Stimulated activated CD8-positive, alpha-beta memory T cell treated with anti-CD3 and anti-CD28 coated beads, Interleukin-7, amount 100 ng/mL, for 1 hour (primary cell): ENCODE measurements at regions not wholly inside any gene's neighbourhood (a gene's known extent, or its start where the extent isn't known, plus 50 kb on each side); places are given as distances from the start of the nearest gene placed in this dataset.
A peak's percentile ranks its signal among the peaks of the same experiment; 100 is the strongest.

Experiments used
- DNase-seq, 2 donors: peaks; one replicate each; pipeline ENCODE4 v3.0.0-alpha.2; 2020; ENCODE audit warnings: low read depth in 2 of 2

GRCh38 chr14:62084020-62084419 is 321.8 kb downstream of the SNAPC1 start:
- no peak for DNase-seq

- no peak for DNase-seq
Measured at GRCh38 chr14:62087191-62087590, 325.0 kb downstream of the SNAPC1 start.

- DNase-seq, result no peak
Measured at GRCh38 chr14:62093736-62094135, 331.5 kb downstream of the SNAPC1 start.

- DNase-seq, result no peak
Measured at GRCh38 chr14:62097072-62097471, 334.9 kb downstream of the SNAPC1 start.

GRCh38 chr14:62097824-62098223 is 335.6 kb downstream of the SNAPC1 start:
- DNase-seq, result no peak

- no peak for DNase-seq
Measured at GRCh38 chr14:62098357-62098756, 336.1 kb downstream of the SNAPC1 start.

GRCh38 chr14:62099091-62099490 is 336.9 kb downstream of the SNAPC1 start:
- no peak for DNase-seq

GRCh38 chr14:62101189-62101588 is 339.0 kb downstream of the SNAPC1 start:
- DNase-seq, result no peak

- DNase-seq, result no peak
Measured at GRCh38 chr14:62101673-62102348, 339.6 kb downstream of the SNAPC1 start.

- no peak for DNase-seq
Measured at GRCh38 chr14:62102349-62102725, 340.1 kb downstream of the SNAPC1 start.

- no peak for DNase-seq
Measured at GRCh38 chr14:62103464-62103863, 341.2 kb downstream of the SNAPC1 start.

GRCh38 chr14:62110941-62111340 is 348.7 kb downstream of the SNAPC1 start:
- DNase-seq, result no peak

- peak; percentile 18 to 19 for DNase-seq
Measured at GRCh38 chr14:62117010-62117750, 355.0 kb downstream of the SNAPC1 start.

GRCh38 chr14:62117751-62118105 is 355.5 kb downstream of the SNAPC1 start:
- no peak for DNase-seq

- DNase-seq, result no peak
Measured at GRCh38 chr14:62118461-62118860, 356.2 kb downstream of the SNAPC1 start.

GRCh38 chr14:62118871-62119270 is 356.7 kb downstream of the SNAPC1 start:
- no peak for DNase-seq

- no peak for DNase-seq
Measured at GRCh38 chr14:62123961-62124360, 361.7 kb downstream of the SNAPC1 start.

- no peak for DNase-seq
Measured at GRCh38 chr14:62125793-62126192, 363.6 kb downstream of the SNAPC1 start.

GRCh38 chr14:62126879-62127478 is 364.8 kb downstream of the SNAPC1 start:
- no peak for DNase-seq

GRCh38 chr14:62130441-62130840 is 368.2 kb downstream of the SNAPC1 start:
- DNase-seq, result no peak

- no peak for DNase-seq
Measured at GRCh38 chr14:62133776-62134550, 371.7 kb downstream of the SNAPC1 start.

GRCh38 chr14:62138593-62138992 is 376.4 kb downstream of the SNAPC1 start:
- DNase-seq, result no peak
